ENCODE measurements at regions not wholly inside any gene's neighbourhood (a gene's known extent, or its start where the extent isn't known, plus 50 kb on each side); places are given as distances from the start of the nearest gene placed in this dataset.

DNA sequence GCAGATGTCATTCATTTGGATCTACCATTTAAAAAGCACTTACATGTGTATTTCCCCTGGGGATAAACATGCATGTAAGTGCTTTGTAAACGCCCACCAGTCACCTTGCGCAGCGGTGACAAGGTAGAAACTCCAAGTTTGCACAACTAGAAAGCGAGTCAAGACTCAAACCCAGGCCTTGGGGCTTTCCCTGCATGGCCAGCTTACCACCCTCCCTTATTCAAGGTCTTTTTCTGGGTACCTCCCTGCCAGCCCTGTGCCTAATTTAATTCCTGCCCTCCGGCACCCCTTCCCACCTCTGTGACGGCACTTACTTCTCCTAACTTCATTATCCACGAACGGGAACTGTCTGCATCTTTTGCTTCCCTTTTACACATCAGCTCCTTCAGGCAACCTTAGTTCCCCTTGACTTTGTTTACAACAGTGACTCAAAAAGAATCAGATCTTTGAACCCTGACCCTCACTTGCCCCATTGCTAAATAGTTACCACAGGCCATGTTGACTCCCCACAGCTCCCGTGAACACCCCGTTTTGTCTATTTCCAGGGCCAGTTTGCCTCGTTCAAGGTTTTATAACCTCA lies 138.3 kb upstream of the ETS2 start:
- FAIRE-seq (no peak), ATAC-seq (no peak), DNase-seq (ENCODE audit: extremely low read depth in 1 of 4, low spot score in 3 of 4) (no peak)
- H3K9me1 ChIP-seq (ENCODE audit: control insufficient read depth, insufficient read depth, low read length) = no peaks in the 10 kb centered on the region
- H3K4me3 ChIP-seq = no peak overlapping the region
- H3K4me2 ChIP-seq (ENCODE audit: insufficient read depth, low read length) = no peak overlapping the region
- intact Hi-C loops (cut with micrococcal nuclease) = loop anchor here (5.0 kb wide), 1 partner anchor 470 kb away; no protein-coding TSS in a partner anchor
- in situ Hi-C loops (cut with MboI) = no loop called here
- no peaks in the 10 kb centered on the region for H3K9me3 ChIP-seq (replicated peaks; ENCODE audit: control insufficient read depth, insufficient read depth, low read depth, low read length)
- peaks cover 9 to 38% of the 10 kb centered on the region in 2 experiments for H3K27me3 ChIP-seq (ENCODE audit: control insufficient read depth in 2 of 2, insufficient read depth in 2 of 2, low read length in 2 of 2)
- TF ChIP-seq KAT8 (IDR thresholded peaks at IDR 0.05; ENCODE audit: low read depth) = no peak
- H3K36me3 ChIP-seq (ENCODE audit: control insufficient read depth, insufficient read depth, low read length) = no peaks in the 10 kb centered on the region
- no TSS peak for BruUV-seq (replicated peaks)
- H3K4me1 ChIP-seq (replicated peaks in 1 of 2; ENCODE audit: control insufficient read depth in 2 of 2, insufficient read depth in 2 of 2, low read length in 2 of 2) = no peaks in the 10 kb centered on the region
- WGBS (ENCODE audit: insufficient coverage, low coverage, missing lambda C conversion rate) = 2% methylated on average over 11 of the region's 11 CpGs
- no peak overlapping the region for H2AFZ ChIP-seq (ENCODE audit: low read depth, low read length)
- ChIA-PET POLR2A (interaction anchor here (1.0 kb wide), 1 partner anchor 9 kb away, joined by 4 read pairs; no protein-coding TSS in a partner anchor), CTCF (ENCODE audit: low intra/inter-chr PET ratio) (no interaction called here)
- 0 out of 2 replicates have a peak, but pooled peaks cover 4% of the 10 kb centered on the region for H4K20me1 ChIP-seq (replicated peaks; ENCODE audit: control insufficient read depth, insufficient read depth, low read length)
- no peak overlapping the region for H3K27ac ChIP-seq (ENCODE audit: extremely low read depth, low read depth, low read length)
- no peak overlapping the region for H3K9ac ChIP-seq (ENCODE audit: insufficient read depth in 1 of 2, low read depth in 2 of 2, low read length in 2 of 2)
- no peaks in the 10 kb centered on the region for H3K79me2 ChIP-seq (ENCODE audit: control insufficient read depth, insufficient read depth, low read length)

GRCh38 chr21:38668067-38668466 lies 137.7 kb upstream of the ETS2 start:
- FAIRE-seq (no peak), DNase-seq (ENCODE audit: extremely low read depth in 1 of 4, low spot score in 3 of 4) (no peak), ATAC-seq (no peak)
- H3K9me3 ChIP-seq (replicated peaks; ENCODE audit: control insufficient read depth, insufficient read depth, low read depth, low read length) = no peaks in the 10 kb centered on the region
- TF ChIP-seq KLF1 (tag; IDR thresholded peaks at IDR 0.05) = no peak
- no peak for TF ChIP-seq ZBTB2 (IDR thresholded peaks at IDR 0.05)
- TF ChIP-seq JUN (IDR thresholded peaks at IDR 0.05; ENCODE audit: borderline replicate concordance, low read depth, low read length) = no peak
- no peak for TF ChIP-seq JUN (CRISPR knock-in tag; IDR thresholded peaks at IDR 0.05; ENCODE audit: borderline replicate concordance)
- TF ChIP-seq MCM7 (IDR thresholded peaks at IDR 0.05) = no peak
- TF ChIP-seq KLF10 (CRISPR knock-in tag; IDR thresholded peaks at IDR 0.05) = no peak
- no peak for TF ChIP-seq PHB2 (IDR thresholded peaks at IDR 0.05; ENCODE audit: low read depth)
- TF ChIP-seq ARNT (IDR thresholded peaks at IDR 0.05) = no peak
- no peak for TF ChIP-seq ZNF79 (CRISPR knock-in tag; IDR thresholded peaks at IDR 0.05; ENCODE audit: low read depth)
- no peak for TF ChIP-seq NONO (IDR thresholded peaks at IDR 0.05; ENCODE audit: low read depth in 2 of 2, low read length in 1 of 2)
- no peak for TF ChIP-seq ZFP30 (CRISPR knock-in tag; IDR thresholded peaks at IDR 0.05; ENCODE audit: borderline replicate concordance)
- no peak for TF ChIP-seq JUNB (CRISPR knock-in tag; conservative IDR thresholded peaks at IDR 0.05)
- H3K27me3 ChIP-seq (ENCODE audit: control insufficient read depth in 2 of 2, insufficient read depth in 2 of 2, low read length in 2 of 2) = peaks cover 9 to 38% of the 10 kb centered on the region in 2 experiments
- H2AFZ ChIP-seq (ENCODE audit: low read depth, low read length) = no peak overlapping the region
- no peaks in the 10 kb centered on the region for H3K36me3 ChIP-seq (ENCODE audit: control insufficient read depth, insufficient read depth, low read length)
- no peak overlapping the region for H3K27ac ChIP-seq (ENCODE audit: extremely low read depth, low read depth, low read length)
- BruUV-seq (replicated peaks) = no TSS peak
- intact Hi-C loops (cut with micrococcal nuclease) = loop anchor here (5.0 kb wide), 1 partner anchor 469 kb away; no protein-coding TSS in a partner anchor
- no peaks in the 10 kb centered on the region for H3K79me2 ChIP-seq (ENCODE audit: control insufficient read depth, insufficient read depth, low read length)
- H3K4me1 ChIP-seq (replicated peaks in 1 of 2; ENCODE audit: control insufficient read depth in 2 of 2, insufficient read depth in 2 of 2, low read length in 2 of 2) = no peaks in the 10 kb centered on the region
- H3K4me2 ChIP-seq (ENCODE audit: insufficient read depth, low read length) = no peak overlapping the region
- POLR2A ChIA-PET = interaction anchor here (0.7 to 1.0 kb wide), 3 partner anchors 9 to 373 kb away, joined by 3 to 4 read pairs (median 4); no protein-coding TSS in a partner anchor
- 0% methylated on average over 1 of the region's 1 CpG for WGBS (ENCODE audit: insufficient coverage, low coverage, missing lambda C conversion rate)
- H4K20me1 ChIP-seq (replicated peaks; ENCODE audit: control insufficient read depth, insufficient read depth, low read length) = 0 out of 2 replicates have a peak, but pooled peaks cover 4% of the 10 kb centered on the region
- no peak overlapping the region for H3K4me3 ChIP-seq
- in situ Hi-C loops (cut with MboI) = no loop called here
- H3K9me1 ChIP-seq (ENCODE audit: control insufficient read depth, insufficient read depth, low read length) = no peaks in the 10 kb centered on the region
- no peak overlapping the region for H3K9ac ChIP-seq (ENCODE audit: insufficient read depth in 1 of 2, low read depth in 2 of 2, low read length in 2 of 2)
- CTCF ChIA-PET (ENCODE audit: low intra/inter-chr PET ratio) = no interaction called here
